Right cardiac atrium (tissue), 5 donors: ENCODE measurements at regions not wholly inside any gene's neighbourhood (a gene's known extent, or its start where the extent isn't known, plus 50 kb on each side); places are given as distances from the start of the nearest gene placed in this dataset.

Experiments used
- ATAC-seq, 2 donors: fragments of 200-7000 bp; cut with Tn5 transposase; one replicate each; pipeline versions ENCODE4 v1.8.0 to v1.9.1; 2020; ENCODE audit warnings: moderate library complexity in 2 of 2, mild to moderate bottlenecking in 1 of 2
- DNase-seq, 3 donors: peaks; one replicate each; pipeline ENCODE4 v3.0.0-alpha.2; 2020
- H3K27ac ChIP-seq: one replicate; pipeline ENCODE4 v1.5.1; 2013; ENCODE audit warnings: mild to moderate bottlenecking, low read length, control low read depth, moderate library complexity
- H3K27me3 ChIP-seq: one replicate; pipeline ENCODE4 v1.6.1; 2013; ENCODE audit not compliant: control insufficient read depth, insufficient read depth
- H3K4me1 ChIP-seq: one replicate; pipeline ENCODE4 v1.6.1; 2013; ENCODE audit warnings: low read length; ENCODE audit not compliant: control insufficient read depth, insufficient read depth
- H3K4me3 ChIP-seq: one replicate; pipeline ENCODE4 v1.5.1; 2013; ENCODE audit warnings: low read length, control low read depth
- H3K9me3 ChIP-seq: one replicate; pipeline ENCODE4 v1.6.1; 2013; ENCODE audit warnings: low read length; ENCODE audit not compliant: control insufficient read depth
- WGBS: extraction: QIAGEN DNeasy Blood & Tissue Kit; methylation state at CpG from one replicate; pipeline ENCODE4 v1.1.7; 2013; 5-methylcytosine and 5-hydroxymethylcytosine counted together
- intact Hi-C, 4 donors: fragments of 100-400 bp; cut with DNase I; formaldehyde crosslinking; loops; one replicate each; pipeline versions ENCODE4 v1.11.0 to v1.14.0; 2022 to 2023
- donor health status: healthy with polysubstance abuse.
- donor health status: DM: no; HTN: yes; CAD: no.
- donor health status: DM: no; HTN: no; CAD: no.
- donor health status: DM: no; HTN: yes; CAD: no; lungs with severe emphysema.
- donor health status: DM: yes; HTN: yes; CAD: no.

- DNase-seq (no peak), ATAC-seq (no peak)
- Histone ChIP-seq H3K27me3 (no peaks in the 10 kb centered on the region), H3K9me3 (no peaks in the 10 kb centered on the region), H3K27ac (no peak overlapping the region), H3K4me3 (no peak overlapping the region), H3K4me1 (no peaks in the 10 kb centered on the region)
- intact Hi-C loops: no loop called here
- 69% methylated on average over 1 of the region's 1 CpG for WGBS
Observed at GRCh38 chr14:29166507-29166906, 399.9 kb downstream of the FOXG1 start.

- H3K4me1 ChIP-seq: no peaks in the 10 kb centered on the region
- H3K27ac ChIP-seq: no peak overlapping the region
- ATAC-seq (no peak), DNase-seq (no peak)
- no peaks in the 10 kb centered on the region for H3K27me3 ChIP-seq
- WGBS: 84% methylated on average over 7 of the region's 7 CpGs
- intact Hi-C loops: no loop called here
- H3K4me3 ChIP-seq: no peak overlapping the region
- H3K9me3 ChIP-seq: no peaks in the 10 kb centered on the region
Observed at GRCh38 chr14:29168149-29168548, 401.6 kb downstream of the FOXG1 start.

- H3K4me3 ChIP-seq: no peak overlapping the region
- WGBS: 83% methylated on average over 5 of the region's 5 CpGs
- DNase-seq (no peak), ATAC-seq (no peak)
- H3K27ac ChIP-seq: no peak overlapping the region
- intact Hi-C loops: no loop called here
- no peaks in the 10 kb centered on the region for H3K27me3 ChIP-seq
- H3K9me3 ChIP-seq: no peaks in the 10 kb centered on the region
- H3K4me1 ChIP-seq: no peaks in the 10 kb centered on the region
Observed at GRCh38 chr14:29169408-29169807, 402.8 kb downstream of the FOXG1 start.

GRCh38 chr14:29175706-29176105 is 409.1 kb downstream of the FOXG1 start:
- no peaks in the 10 kb centered on the region for H3K4me1 ChIP-seq
- no peaks in the 10 kb centered on the region for H3K9me3 ChIP-seq
- DNase-seq (no peak), ATAC-seq (no peak)
- no peak overlapping the region for H3K4me3 ChIP-seq
- 89% methylated on average over 2 of the region's 2 CpGs for WGBS
- no peaks in the 10 kb centered on the region for H3K27me3 ChIP-seq
- intact Hi-C loops: no loop called here
- H3K27ac ChIP-seq: no peak overlapping the region

- DNase-seq (no peak), ATAC-seq (no peak)
- intact Hi-C loops: no loop called here
- H3K9me3 ChIP-seq: no peaks in the 10 kb centered on the region
- no peak overlapping the region for H3K4me3 ChIP-seq
- no peaks in the 10 kb centered on the region for H3K4me1 ChIP-seq
- no peak overlapping the region for H3K27ac ChIP-seq
- 85% methylated on average over 2 of the region's 2 CpGs for WGBS
- no peaks in the 10 kb centered on the region for H3K27me3 ChIP-seq
Observed at GRCh38 chr14:29176876-29177275, 410.3 kb downstream of the FOXG1 start.

- Histone ChIP-seq H3K27me3 (no peaks in the 10 kb centered on the region), H3K4me1 (no peaks in the 10 kb centered on the region), H3K27ac (no peak overlapping the region), H3K4me3 (no peak overlapping the region), H3K9me3 (no peaks in the 10 kb centered on the region)
- WGBS: 64% methylated on average over 1 of the region's 1 CpG
- ATAC-seq: no peak
- intact Hi-C loops: no loop called here
- no peak for DNase-seq
Observed at GRCh38 chr14:29178971-29179370, 412.4 kb downstream of the FOXG1 start.

- ATAC-seq (no peak), DNase-seq (no peak)
- intact Hi-C loops: no loop called here
- H3K4me3 ChIP-seq: no peak overlapping the region
- H3K27me3 ChIP-seq: no peaks in the 10 kb centered on the region
- no peaks in the 10 kb centered on the region for H3K4me1 ChIP-seq
- H3K27ac ChIP-seq: no peak overlapping the region
- no peaks in the 10 kb centered on the region for H3K9me3 ChIP-seq
Observed at GRCh38 chr14:29191092-29191491, 424.5 kb downstream of the FOXG1 start.

GRCh38 chr14:29197557-29197956 is 431.0 kb downstream of the FOXG1 start:
- no peaks in the 10 kb centered on the region for H3K9me3 ChIP-seq
- no peak overlapping the region for H3K4me3 ChIP-seq
- ATAC-seq (no peak), DNase-seq (no peak)
- intact Hi-C loops: no loop called here
- H3K4me1 ChIP-seq: no peaks in the 10 kb centered on the region
- no peaks in the 10 kb centered on the region for H3K27me3 ChIP-seq
- H3K27ac ChIP-seq: no peak overlapping the region
- 78% methylated on average over 1 of the region's 1 CpG for WGBS

GRCh38 chr14:29205658-29206057 is 439.1 kb downstream of the FOXG1 start:
- Histone ChIP-seq H3K4me1 (no peaks in the 10 kb centered on the region), H3K9me3 (no peaks in the 10 kb centered on the region), H3K27ac (no peak overlapping the region), H3K4me3 (no peak overlapping the region), H3K27me3 (no peaks in the 10 kb centered on the region)
- DNase-seq (no peak), ATAC-seq (no peak)
- 93% methylated on average over 2 of the region's 2 CpGs for WGBS
- intact Hi-C loops: no loop called here

- no peak overlapping the region for H3K27ac ChIP-seq
- DNase-seq: no peak
- H3K9me3 ChIP-seq: no peaks in the 10 kb centered on the region
- intact Hi-C loops: no loop called here
- no peak for ATAC-seq
- H3K4me1 ChIP-seq: no peaks in the 10 kb centered on the region
- H3K4me3 ChIP-seq: no peak overlapping the region
- 85% methylated on average over 3 of the region's 3 CpGs for WGBS
- H3K27me3 ChIP-seq: no peaks in the 10 kb centered on the region
Observed at GRCh38 chr14:29215853-29216252, 449.3 kb downstream of the FOXG1 start.

- Histone ChIP-seq H3K27ac (no peak overlapping the region), H3K4me3 (no peak overlapping the region), H3K27me3 (no peaks in the 10 kb centered on the region), H3K9me3 (no peaks in the 10 kb centered on the region), H3K4me1 (no peaks in the 10 kb centered on the region)
- 62% methylated on average over 9 of the region's 9 CpGs for WGBS
- no peak for DNase-seq
- no peak for ATAC-seq
- intact Hi-C loops: no loop called here
Observed at GRCh38 chr14:29216268-29217232, 450.0 kb downstream of the FOXG1 start.
